Astrocyte (in vitro differentiated cells and primary cell): ENCODE measurements at regions not wholly inside any gene's neighbourhood (a gene's known extent, or its start where the extent isn't known, plus 50 kb on each side); places are given as distances from the start of the nearest gene placed in this dataset.

Source experiments
- CTCF ChIP-seq: IDR thresholded peaks from 2 replicates; pipeline ENCODE4 v1.5.1; 2011; ENCODE audit warnings: low read depth, mild to moderate bottlenecking, inconsistent platforms, low read length, moderate library complexity; ENCODE audit not compliant: insufficient read depth
- EZH2 ChIP-seq: IDR thresholded peaks from 2 replicates; pipeline ENCODE4 v1.6.1; 2012; ENCODE audit warnings: mild to moderate bottlenecking, low read length, inconsistent platforms; ENCODE audit not compliant: insufficient read depth

- TF ChIP-seq EZH2 (no peak), CTCF (no peak)
Measured at GRCh38 chr12:131199221-131199620, 245.5 kb downstream of the ADGRD1 start.
